ENCODE measurements at regions not wholly inside any gene's neighbourhood (a gene's known extent, or its start where the extent isn't known, plus 50 kb on each side); places are given as distances from the start of the nearest gene placed in this dataset.

GRCh38 chr18:25456334-25457010 is 104.5 kb upstream of the ZNF521 start:
- no peak overlapping the region for H3K4me3 ChIP-seq (ENCODE audit: low read length)
- no peak for TF ChIP-seq ZNF274 (IDR thresholded peaks at IDR 0.05; ENCODE audit: low read depth, low read length)

GRCh38 chr18:25455646-25456045 is 103.7 kb upstream of the ZNF521 start:
- TF ChIP-seq ZNF274 (IDR thresholded peaks at IDR 0.05; ENCODE audit: low read depth, low read length) = no peak

GRCh38 chr18:25455159-25455558 is 103.2 kb upstream of the ZNF521 start:
- no peak overlapping the region for H3K4me3 ChIP-seq (ENCODE audit: low read length)
- TF ChIP-seq ZNF274 (IDR thresholded peaks at IDR 0.05; ENCODE audit: low read depth, low read length) = no peak

More at GRCh38 chr18:25455646-25456045, 103.7 kb upstream of the ZNF521 start:
- H3K4me3 ChIP-seq (ENCODE audit: low read length) = no peak overlapping the region

DNA sequence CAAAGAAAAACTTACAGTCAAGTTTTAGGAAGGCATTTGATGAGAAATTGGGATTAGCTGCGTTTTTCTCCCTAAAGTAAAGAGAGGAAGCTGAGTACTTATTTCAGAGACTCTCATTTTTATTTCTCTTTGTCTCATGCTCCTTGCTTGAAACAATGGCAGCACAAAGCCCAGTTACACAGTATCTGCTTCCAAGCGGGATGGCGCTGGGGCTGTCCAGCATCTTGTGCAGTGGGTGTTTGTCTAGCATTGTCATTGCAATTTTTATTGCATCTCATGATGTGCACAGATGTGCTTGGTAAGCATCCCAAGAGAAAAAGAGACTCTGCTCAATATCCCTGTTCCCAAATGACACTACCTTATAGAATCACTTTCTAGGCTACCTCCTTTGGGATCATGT is 102.8 kb upstream of the ZNF521 start:
- no peak for TF ChIP-seq ZNF274 (IDR thresholded peaks at IDR 0.05; ENCODE audit: low read depth, low read length)
- H3K4me3 ChIP-seq (ENCODE audit: low read length) = no peak overlapping the region

GRCh38 chr18:25454270-25454659 is 102.3 kb upstream of the ZNF521 start:
- TF ChIP-seq ZNF274 (IDR thresholded peaks at IDR 0.05; ENCODE audit: low read depth, low read length) = no peak
- H3K4me3 ChIP-seq (ENCODE audit: low read length) = no peak overlapping the region

GRCh38 chr18:25453556-25454269 is 101.7 kb upstream of the ZNF521 start:
- TF ChIP-seq ZNF274 (IDR thresholded peaks at IDR 0.05; ENCODE audit: low read depth, low read length) = no peak

GRCh38 chr18:25451077-25451658 is 99.2 kb upstream of the ZNF521 start:
- no peak for TF ChIP-seq ZNF274 (IDR thresholded peaks at IDR 0.05; ENCODE audit: low read depth, low read length)

More at GRCh38 chr18:25453556-25454269, 101.7 kb upstream of the ZNF521 start:
- no peak overlapping the region for H3K4me3 ChIP-seq (ENCODE audit: low read length)

GRCh38 chr18:25449046-25449445 is 97.1 kb upstream of the ZNF521 start:
- no peak overlapping the region for H3K4me3 ChIP-seq (ENCODE audit: low read length)
- TF ChIP-seq ZNF274 (IDR thresholded peaks at IDR 0.05; ENCODE audit: low read depth, low read length) = no peak

More at GRCh38 chr18:25451077-25451658, 99.2 kb upstream of the ZNF521 start:
- H3K4me3 ChIP-seq (ENCODE audit: low read length) = no peak overlapping the region

DNA sequence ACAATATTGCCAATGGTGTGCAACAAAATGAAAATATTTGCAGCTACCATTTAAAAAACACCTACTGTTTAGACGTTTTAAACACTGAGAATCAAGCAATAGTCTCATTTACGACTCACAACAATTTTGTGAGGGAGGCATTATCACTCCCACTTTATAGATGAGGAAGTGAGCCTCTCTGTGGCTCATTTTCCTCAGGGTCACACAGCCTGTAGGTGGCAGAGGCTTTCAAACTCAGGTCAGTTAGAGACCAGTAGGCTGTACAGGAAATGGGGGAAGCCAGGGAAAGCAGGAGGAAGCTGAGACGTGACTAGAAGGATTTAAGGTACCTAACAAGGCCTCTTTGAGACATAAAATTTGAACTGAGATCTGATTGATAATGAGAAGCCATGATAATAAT is 95.0 kb upstream of the ZNF521 start:
- H3K4me3 ChIP-seq (ENCODE audit: low read length) = no peak overlapping the region
- TF ChIP-seq ZNF274 (IDR thresholded peaks at IDR 0.05; ENCODE audit: low read depth, low read length) = no peak

- TF ChIP-seq ZNF274 (IDR thresholded peaks at IDR 0.05; ENCODE audit: low read depth, low read length) = no peak
- no peak overlapping the region for H3K4me3 ChIP-seq (ENCODE audit: low read length)
Observed at GRCh38 chr18:25445430-25445829, 93.5 kb upstream of the ZNF521 start.

DNA sequence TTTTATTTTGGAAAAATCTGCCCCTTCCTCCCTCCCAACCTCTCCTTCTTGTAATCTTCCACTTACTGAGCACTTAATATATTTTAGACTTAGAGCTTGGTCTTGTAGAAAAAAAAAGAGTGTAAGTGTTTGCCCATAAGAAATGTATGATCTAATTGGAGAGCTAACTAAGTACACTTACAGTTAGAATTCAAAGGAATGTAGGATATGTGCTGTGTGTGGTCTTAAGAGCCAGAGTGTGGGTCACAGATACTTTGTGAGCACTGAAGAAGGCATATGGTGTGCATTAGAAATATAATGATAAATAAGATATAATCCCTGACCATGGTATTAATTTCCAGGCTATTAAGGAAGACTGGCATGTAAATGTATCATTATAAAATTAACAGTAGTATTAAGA is 91.8 kb upstream of the ZNF521 start:
- no peak for TF ChIP-seq ZNF274 (IDR thresholded peaks at IDR 0.05; ENCODE audit: low read depth, low read length)
- H3K4me3 ChIP-seq (ENCODE audit: low read length) = no peak overlapping the region

DNA sequence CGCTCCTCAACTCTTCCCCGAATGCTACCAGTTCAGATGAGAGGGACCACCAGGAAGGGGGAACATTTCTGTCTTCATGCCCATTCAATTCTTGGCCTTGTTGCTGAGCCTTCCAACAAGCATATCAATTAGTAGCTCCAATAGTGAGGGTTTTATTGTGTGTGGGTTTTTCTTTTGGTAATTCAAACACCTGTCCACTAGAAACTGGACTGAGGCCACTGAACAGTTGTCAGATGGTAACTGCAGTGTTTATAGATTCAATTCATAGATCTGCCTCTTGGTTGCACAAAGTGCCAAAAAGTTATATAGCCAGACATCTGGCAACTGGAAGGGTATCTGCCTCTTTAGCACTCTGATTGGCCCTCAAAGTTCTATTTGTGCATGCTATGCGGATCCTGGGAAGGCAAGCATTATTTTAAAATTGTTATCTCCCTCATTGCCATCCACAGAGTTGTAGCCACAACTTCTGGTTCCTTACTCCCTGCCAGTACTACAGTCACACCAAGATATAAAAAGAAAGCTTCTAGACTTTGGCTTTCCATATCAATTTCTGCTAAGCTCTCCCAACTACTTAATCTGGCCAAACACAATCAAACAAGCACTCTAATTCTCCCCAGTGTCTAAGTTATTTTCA is 83.3 kb upstream of the ZNF521 start:
- no peak for TF ChIP-seq ZNF274 (IDR thresholded peaks at IDR 0.05; ENCODE audit: low read depth, low read length)
- H3K4me3 ChIP-seq (ENCODE audit: low read length) = no peak overlapping the region

GRCh38 chr18:25434745-25435144 is 82.8 kb upstream of the ZNF521 start:
- TF ChIP-seq ZNF274 (IDR thresholded peaks at IDR 0.05; ENCODE audit: low read depth, low read length) = no peak
- no peak overlapping the region for H3K4me3 ChIP-seq (ENCODE audit: low read length)

GRCh38 chr18:25433590-25433989 is 81.6 kb upstream of the ZNF521 start:
- TF ChIP-seq ZNF274 (IDR thresholded peaks at IDR 0.05; ENCODE audit: low read depth, low read length) = no peak
- no peak overlapping the region for H3K4me3 ChIP-seq (ENCODE audit: low read length)

Measured in GM08714 (cell line).